OCI-M1 (cell line): ENCODE measurements at regions not wholly inside any gene's neighbourhood (a gene's known extent, or its start where the extent isn't known, plus 50 kb on each side); places are given as distances from the start of the nearest gene placed in this dataset.
"Not testable (repeated sequence)": the region's sequence is repeated elsewhere in the genome, so short reads cannot be mapped to it uniquely, and the experiment has no call there.

Source experiments
- DNase-seq: peaks from one replicate; lab custom pipeline; 2025; lab: John Stamatoyannopoulos, UW

GRCh38 chr4:84379917-84380641 lies 119.0 kb downstream of the NKX6-1 start:
- DNase-seq: no peak

- no peak for DNase-seq
Measured at GRCh38 chr4:84378983-84379382, 120.1 kb downstream of the NKX6-1 start.

- no peak for DNase-seq
Measured at GRCh38 chr4:84378356-84378755, 120.7 kb downstream of the NKX6-1 start.

- DNase-seq: no peak
Measured at GRCh38 chr4:84366907-84367306, 132.2 kb downstream of the NKX6-1 start.

- peak; percentile 52 for DNase-seq
Measured at GRCh38 chr4:84366161-84366560, 132.9 kb downstream of the NKX6-1 start.

- DNase-seq: no peak
Measured at GRCh38 chr4:84362896-84363655, 136.0 kb downstream of the NKX6-1 start.

- no peak for DNase-seq
Measured at GRCh38 chr4:84342161-84342560, 156.9 kb downstream of the NKX6-1 start.

- DNase-seq: no peak
Measured at GRCh38 chr4:84341559-84341958, 157.5 kb downstream of the NKX6-1 start.

GRCh38 chr4:84338367-84338766 lies 160.7 kb downstream of the NKX6-1 start:
- DNase-seq: no peak

- DNase-seq: no peak
Measured at GRCh38 chr4:84336964-84337705, 162.0 kb downstream of the NKX6-1 start.

GRCh38 chr4:84327526-84327925 lies 171.6 kb downstream of the NKX6-1 start:
- no peak for DNase-seq

- DNase-seq: no peak
Measured at GRCh38 chr4:84325625-84326024, 173.5 kb downstream of the NKX6-1 start.

- no peak for DNase-seq
Measured at GRCh38 chr4:84324303-84325245, 174.5 kb downstream of the NKX6-1 start.

GRCh38 chr4:84319124-84319523 lies 180.0 kb downstream of the NKX6-1 start:
- peak; percentile 11 for DNase-seq

- peak; percentile 22 for DNase-seq
Measured at GRCh38 chr4:84317513-84317912, 181.6 kb downstream of the NKX6-1 start.

- DNase-seq: no peak
Measured at GRCh38 chr4:84312426-84313012, 186.6 kb downstream of the NKX6-1 start.

GRCh38 chr4:84309191-84309590 lies 189.9 kb downstream of the NKX6-1 start:
- no peak for DNase-seq

- DNase-seq: not testable (repeated sequence)
Measured at GRCh38 chr4:84298719-84299254, 200.3 kb downstream of the NKX6-1 start.

- DNase-seq: no peak
Measured at GRCh38 chr4:84298023-84298718, 200.9 kb downstream of the NKX6-1 start.

- DNase-seq: no peak
Measured at GRCh38 chr4:84291969-84292368, 207.1 kb downstream of the NKX6-1 start.
